CMK (cell line): ENCODE measurements at regions not wholly inside any gene's neighbourhood (a gene's known extent, or its start where the extent isn't known, plus 50 kb on each side); places are given as distances from the start of the nearest gene placed in this dataset.

Source experiments
- DNase-seq: peaks from one replicate; pipeline ENCODE4 v3.0.0-alpha.2; 2010; ENCODE audit warnings: low read depth

GRCh38 chr5:104189031-104189430, 626.4 kb upstream of the NUDT12 start:
- DNase-seq: no peak

- no peak for DNase-seq
Measured at GRCh38 chr5:104187656-104188055, 625.1 kb upstream of the NUDT12 start.

- DNase-seq: no peak
Measured at GRCh38 chr5:104186510-104186909, 623.9 kb upstream of the NUDT12 start.

GRCh38 chr5:104186100-104186499, 623.5 kb upstream of the NUDT12 start:
- no peak for DNase-seq

- DNase-seq: no peak
Measured at GRCh38 chr5:104184264-104184663, 621.7 kb upstream of the NUDT12 start.

- DNase-seq: peak; percentile 35
Measured at GRCh38 chr5:104178829-104179456, 616.4 kb upstream of the NUDT12 start.

GRCh38 chr5:104178066-104178465, 615.5 kb upstream of the NUDT12 start:
- DNase-seq: no peak

GRCh38 chr5:104177651-104178050, 615.1 kb upstream of the NUDT12 start:
- no peak for DNase-seq

- no peak for DNase-seq
Measured at GRCh38 chr5:104172976-104173375, 610.4 kb upstream of the NUDT12 start.

GRCh38 chr5:104171958-104172690, 609.5 kb upstream of the NUDT12 start:
- DNase-seq: no peak

GRCh38 chr5:104170926-104171325, 608.3 kb upstream of the NUDT12 start:
- no peak for DNase-seq

GRCh38 chr5:104146652-104147051, 584.1 kb upstream of the NUDT12 start:
- DNase-seq: no peak

- DNase-seq: no peak
Measured at GRCh38 chr5:104139840-104140239, 577.3 kb upstream of the NUDT12 start.

- DNase-seq: no peak
Measured at GRCh38 chr5:104130320-104130719, 567.7 kb upstream of the NUDT12 start.

GRCh38 chr5:104128348-104128747, 565.8 kb upstream of the NUDT12 start:
- DNase-seq: no peak

GRCh38 chr5:104126980-104127379, 564.4 kb upstream of the NUDT12 start:
- no peak for DNase-seq

GRCh38 chr5:104119529-104119928, 556.9 kb upstream of the NUDT12 start:
- DNase-seq: no peak

GRCh38 chr5:104111632-104112031, 549.0 kb upstream of the NUDT12 start:
- no peak for DNase-seq

GRCh38 chr5:104096451-104096850, 533.9 kb upstream of the NUDT12 start:
- no peak for DNase-seq

GRCh38 chr5:104095527-104095926, 532.9 kb upstream of the NUDT12 start:
- DNase-seq: no peak

GRCh38 chr5:104088876-104089778, 526.5 kb upstream of the NUDT12 start:
- DNase-seq: no peak

- no peak for DNase-seq
Measured at GRCh38 chr5:104084896-104085295, 522.3 kb upstream of the NUDT12 start.

GRCh38 chr5:104082754-104083153, 520.2 kb upstream of the NUDT12 start:
- no peak for DNase-seq
